GM04503 (cell line): ENCODE measurements at regions not wholly inside any gene's neighbourhood (a gene's known extent, or its start where the extent isn't known, plus 50 kb on each side); places are given as distances from the start of the nearest gene placed in this dataset.
A peak's percentile ranks its signal among the peaks of the same experiment; 100 is the strongest.
"Not testable (repeated sequence)": the region's sequence is repeated elsewhere in the genome, so short reads cannot be mapped to it uniquely, and the experiment has no call there.

Experiments used
- DNase-seq: peaks from one replicate; pipeline ENCODE4 v3.0.0-alpha.2; 2012; ENCODE audit warnings: low read depth

DNA sequence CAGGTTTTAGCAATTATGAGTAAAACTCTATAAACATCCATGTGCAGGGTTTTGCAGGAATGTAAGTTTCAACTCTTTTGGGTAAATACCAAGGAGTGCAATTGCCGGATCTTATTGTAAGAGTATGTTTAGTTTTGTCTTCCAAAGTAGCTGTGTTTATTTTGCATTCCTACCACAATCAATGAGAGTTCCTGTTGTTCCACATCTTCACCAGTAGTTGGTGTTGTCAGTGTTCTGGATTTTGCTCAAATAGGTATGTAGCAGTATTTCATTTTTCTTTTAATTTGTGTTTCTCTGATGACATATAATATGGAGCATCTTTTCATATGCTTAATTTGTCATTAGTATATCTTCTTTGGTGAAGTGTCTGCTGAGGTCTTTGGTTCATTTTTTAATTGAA is 185.1 kb upstream of the GALNT15 start:
- DNase-seq = no peak

- not testable (repeated sequence) for DNase-seq
Measured at GRCh38 chr3:15993660-15994059, 180.8 kb upstream of the GALNT15 start.

DNA sequence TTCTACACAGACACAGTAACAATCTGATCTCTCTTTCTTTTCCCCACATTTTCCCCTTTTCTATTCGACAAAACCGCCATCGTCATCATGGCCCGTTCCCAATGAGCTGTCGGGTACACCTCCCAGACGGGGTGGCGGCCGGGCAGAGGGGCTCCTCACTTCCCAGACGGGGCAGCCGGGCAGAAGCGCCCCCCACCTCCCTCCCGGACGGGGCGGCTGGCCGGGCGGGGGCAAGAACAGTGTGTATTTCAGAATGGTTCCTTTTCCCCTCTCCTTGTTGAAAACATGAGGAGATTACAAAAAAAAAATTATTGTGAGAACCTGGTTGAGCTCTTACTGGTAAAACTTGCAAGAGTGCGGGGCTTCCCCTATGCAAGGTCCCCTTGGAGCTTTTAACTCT is 178.0 kb upstream of the GALNT15 start:
- not testable (repeated sequence) for DNase-seq

DNA sequence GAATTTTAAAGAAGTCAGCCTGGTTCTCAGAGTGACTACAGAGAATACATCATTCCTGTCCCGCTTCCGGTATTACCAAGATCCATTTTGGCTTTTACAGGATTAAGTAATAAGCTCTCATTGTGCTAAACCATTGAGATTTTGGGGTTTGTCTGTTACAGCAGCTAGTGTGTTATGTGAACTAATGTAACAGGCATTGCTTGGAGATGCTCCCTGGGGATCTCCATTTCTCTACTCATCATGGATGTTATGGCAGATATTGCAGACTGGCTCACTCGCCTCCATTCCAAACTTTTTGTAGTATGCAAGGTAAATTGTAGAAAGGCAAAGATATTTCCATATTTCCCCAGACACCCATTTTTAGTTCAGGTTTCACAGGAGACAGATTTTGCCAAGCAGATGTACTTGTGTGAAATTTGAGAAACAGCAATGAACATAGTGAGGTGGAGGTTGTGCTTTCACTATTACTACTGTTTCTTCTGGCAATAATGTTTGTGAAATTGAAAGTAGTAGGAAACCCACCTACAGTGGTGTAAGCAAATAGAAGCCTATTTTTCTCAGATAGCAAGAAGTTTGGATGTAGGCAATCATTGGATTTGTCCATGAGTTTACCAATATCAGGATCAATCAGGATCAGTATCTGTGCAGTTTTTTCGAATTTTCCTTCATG is 177.1 kb upstream of the GALNT15 start:
- no peak for DNase-seq

GRCh38 chr3:15998911-15999310 is 175.6 kb upstream of the GALNT15 start:
- no peak for DNase-seq

DNA sequence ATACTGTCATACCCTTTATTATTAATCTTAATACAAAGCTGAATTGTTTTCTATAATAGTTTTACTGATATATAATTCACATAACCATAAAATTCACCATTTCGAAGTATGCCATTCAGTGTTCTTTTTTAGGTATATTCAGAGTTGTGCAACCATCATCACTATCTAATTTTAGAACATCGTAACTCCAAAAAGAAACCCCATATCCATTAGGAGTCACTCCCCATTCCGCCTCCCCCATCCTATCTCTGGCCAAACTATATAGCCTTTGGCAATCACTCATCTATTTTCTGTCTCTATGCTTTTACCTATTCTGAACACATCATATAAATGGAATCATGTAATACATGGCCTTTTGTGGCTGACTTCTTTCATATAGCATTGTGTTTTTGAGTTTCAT is 169.7 kb upstream of the GALNT15 start:
- DNase-seq = no peak

DNA sequence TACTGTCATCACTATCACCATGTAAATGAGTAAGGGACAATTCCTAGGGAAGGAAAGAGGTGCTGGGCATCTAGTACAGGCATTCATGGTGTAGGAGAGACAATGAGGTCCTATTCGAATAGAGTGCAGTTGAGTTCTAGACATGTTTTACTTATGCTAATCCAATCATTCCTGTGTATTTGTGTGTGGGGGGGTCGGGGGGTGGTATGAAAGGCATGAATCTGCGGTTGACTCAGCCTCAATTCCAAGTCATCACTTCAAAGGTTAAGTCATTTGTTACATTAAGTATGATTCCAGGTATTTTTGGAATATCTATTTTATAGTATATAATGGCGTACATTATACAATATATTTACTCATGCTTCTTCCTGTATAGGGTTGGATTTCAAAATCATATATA is 163.1 kb upstream of the GALNT15 start:
- DNase-seq = no peak

DNA sequence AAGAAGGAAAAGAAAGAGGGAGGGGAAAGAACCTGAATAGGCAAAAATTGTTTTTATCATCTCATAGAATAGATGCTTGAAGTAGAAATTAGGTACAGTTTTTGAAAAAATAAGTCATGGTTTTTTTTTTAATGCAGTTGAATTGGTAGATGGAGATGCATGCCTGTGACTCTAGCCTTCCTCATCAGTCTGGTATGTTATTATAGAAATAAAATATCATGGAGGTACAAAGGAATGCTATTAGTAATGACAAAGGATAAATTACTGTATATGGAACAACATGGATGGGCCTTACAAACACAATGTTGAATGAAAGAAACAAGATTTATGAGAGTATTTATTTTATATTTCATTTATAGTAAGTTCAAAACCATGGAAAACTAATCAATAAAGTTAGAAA is 162.4 kb upstream of the GALNT15 start:
- peak; percentile 20 for DNase-seq

DNA sequence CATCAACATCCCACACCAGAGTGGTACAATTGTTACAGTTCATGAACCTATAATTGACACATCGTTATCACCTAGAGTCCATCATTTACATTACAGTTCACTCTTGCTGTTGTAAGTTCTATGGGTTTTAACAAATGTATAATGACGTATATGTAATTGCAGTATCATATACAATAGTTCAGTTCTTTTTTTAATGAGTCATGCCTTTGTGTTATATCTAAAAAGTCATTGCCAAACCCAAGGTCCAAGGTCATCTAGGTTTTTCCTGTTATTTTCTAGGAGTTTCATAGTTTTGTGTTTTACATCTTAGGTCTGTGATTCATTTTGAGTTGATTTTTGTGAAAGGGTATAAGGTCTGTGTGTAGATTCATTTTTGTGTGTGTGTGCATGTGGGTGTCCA is 160.9 kb upstream of the GALNT15 start:
- DNase-seq = no peak

DNA sequence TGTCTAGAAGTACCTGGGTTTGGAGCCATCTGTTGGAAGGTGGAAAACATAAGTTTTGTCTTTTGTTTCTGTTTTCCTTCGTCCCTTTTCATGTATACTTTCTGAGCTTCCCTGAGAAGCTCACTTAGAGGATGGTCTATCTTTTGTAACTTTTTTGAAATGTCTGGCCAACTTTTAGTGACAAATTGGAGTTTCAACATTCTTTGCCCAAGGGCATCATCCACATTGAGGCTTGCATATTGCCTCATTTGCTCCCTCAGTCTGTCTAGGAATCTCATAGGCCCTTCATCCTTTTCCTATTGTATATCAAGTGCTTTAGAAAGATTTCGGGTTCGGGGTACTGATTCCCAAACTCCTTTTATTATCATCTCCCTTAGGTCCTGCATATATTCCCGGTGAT is 152.7 kb upstream of the GALNT15 start:
- DNase-seq = not testable (repeated sequence)

DNA sequence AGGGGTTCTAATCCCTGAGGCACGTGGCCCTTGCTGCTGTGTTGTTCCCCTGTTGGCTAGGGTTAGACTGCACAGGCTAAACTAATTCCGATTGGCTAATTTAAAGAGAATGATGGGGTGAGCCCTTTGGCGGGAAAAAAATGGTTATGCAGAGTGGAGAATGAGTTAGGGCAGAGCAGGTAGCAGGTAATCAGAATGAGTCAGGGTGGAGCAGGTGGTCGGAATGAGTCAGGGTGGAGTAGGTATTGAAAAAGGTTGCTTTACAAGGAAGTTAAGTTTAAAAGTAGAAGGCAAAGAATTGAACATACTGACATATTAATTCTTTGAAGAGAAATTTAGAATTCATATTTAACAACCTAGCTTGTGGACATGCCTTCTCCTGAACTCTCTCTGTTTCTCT is 150.6 kb upstream of the GALNT15 start:
- DNase-seq = not testable (repeated sequence)

GRCh38 chr3:16024548-16024947 is 149.9 kb upstream of the GALNT15 start:
- no peak for DNase-seq

- DNase-seq = no peak
Measured at GRCh38 chr3:16026753-16027152, 147.7 kb upstream of the GALNT15 start.

GRCh38 chr3:16028604-16029003 is 145.9 kb upstream of the GALNT15 start:
- no peak for DNase-seq

DNA sequence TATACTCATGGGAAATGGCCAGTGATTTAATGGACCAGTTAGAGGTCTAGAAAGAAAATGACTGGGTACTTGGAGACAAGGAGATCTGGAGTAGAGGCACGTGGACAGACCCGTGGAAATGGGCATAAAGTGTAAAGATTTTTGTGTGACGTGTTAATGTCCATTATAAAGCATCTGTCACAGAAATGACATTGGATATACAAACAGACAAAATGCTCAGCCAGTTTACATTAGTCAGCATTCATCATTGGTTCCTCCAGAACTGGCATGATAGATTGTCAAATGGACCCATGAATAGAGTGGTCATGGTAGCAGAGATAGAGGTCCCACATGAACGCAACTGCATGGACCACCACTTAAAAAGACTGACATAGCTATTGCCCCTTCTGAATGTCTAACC is 144.1 kb upstream of the GALNT15 start:
- no peak for DNase-seq

DNA sequence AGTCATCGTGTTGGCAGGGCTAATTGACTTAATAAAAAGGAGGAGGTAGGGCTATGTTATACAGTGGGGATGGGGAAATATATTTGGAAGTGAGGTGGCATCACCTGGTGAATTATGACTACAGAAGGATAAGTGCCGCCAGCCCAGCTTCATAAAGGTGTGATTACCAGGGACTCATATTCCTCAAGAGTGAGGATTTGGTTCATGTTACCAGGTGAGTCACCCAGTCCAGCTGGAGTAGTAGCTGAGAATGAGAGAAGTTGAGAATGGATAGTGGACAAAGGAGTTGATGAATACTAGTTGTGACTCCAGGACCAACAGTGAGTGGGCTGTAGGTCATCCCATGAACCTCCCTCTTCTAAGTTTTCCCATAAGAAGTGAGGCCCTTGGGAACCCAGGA is 143.0 kb upstream of the GALNT15 start:
- DNase-seq = no peak

DNA sequence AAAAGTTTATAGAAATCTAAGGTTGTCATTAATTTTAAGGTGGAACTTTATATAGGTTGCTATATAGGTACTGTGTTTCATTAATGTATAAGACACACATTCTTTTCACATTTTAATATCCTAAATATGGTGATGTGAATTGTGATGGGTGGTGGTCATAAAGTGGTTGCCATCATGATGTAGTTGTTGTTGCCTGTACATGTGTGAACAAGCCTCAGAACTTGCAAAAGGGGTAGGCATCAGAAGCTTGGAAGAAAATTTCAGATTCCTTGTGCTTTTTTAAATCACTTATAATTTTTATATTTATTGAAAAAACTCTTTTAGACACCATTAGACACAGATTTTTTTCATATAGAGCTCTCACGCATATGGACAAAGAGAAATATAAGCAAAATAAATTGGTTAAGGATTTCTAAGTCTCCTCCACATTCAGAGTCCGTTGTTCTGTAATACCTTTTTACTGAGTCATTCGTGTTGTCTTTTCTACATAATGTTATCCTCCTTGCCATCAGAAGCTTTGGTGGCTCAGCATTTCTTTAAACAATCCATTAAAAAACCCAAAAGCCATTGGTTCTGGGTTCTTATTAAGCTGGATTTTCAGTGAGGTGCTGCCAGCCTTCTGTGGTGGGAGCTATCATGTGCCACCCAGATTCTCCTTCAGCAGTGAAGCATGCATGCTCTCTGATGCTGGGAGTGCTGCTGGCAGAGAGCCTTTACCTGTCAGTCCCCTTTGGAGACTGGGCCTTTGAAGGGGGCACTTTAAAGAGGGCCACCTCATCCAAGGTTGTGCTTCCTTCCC is 140.4 kb upstream of the GALNT15 start:
- no peak for DNase-seq

GRCh38 chr3:16040991-16041390 is 133.5 kb upstream of the GALNT15 start:
- DNase-seq = no peak

DNA sequence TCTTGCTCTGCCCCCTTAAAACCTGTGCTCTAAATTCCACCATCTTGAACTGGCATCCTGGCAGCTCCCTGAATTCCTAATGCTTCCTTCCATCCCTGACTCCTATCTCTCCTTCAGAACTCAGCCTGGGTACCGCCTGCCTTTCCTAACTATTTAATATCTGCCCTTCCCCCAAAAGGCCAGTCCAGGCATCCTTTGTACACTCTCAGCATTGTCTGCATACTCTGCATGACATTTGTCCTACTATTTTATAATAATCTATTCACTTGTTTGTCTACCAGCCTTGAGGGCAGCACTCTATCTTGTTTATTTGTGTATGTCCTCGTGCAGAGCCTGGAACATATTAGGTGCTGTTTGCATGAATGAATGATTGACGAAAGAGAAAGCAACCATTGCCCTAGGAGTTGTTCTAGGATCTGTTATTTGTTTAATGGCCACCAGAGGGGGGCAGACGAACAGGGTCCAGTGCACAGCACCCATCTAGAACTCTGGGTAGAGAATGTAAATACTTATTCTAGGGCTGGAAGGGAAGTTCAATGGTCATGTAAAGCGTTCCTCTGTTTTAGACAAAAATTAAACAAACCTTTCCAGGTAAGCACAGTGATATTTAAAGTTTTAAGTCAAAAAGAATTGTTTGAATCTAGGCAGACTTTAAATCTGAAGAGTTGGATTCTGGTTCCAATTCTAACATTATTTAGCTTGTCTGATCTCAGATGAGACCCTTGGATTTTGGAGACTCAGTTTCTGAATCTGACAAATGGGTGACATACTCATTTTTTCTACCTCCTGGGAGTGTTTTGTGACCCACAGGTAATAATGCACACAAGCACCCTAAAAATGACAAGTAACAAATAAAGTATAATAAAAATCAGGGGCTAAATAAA is 125.8 kb upstream of the GALNT15 start:
- DNase-seq = no peak

DNA sequence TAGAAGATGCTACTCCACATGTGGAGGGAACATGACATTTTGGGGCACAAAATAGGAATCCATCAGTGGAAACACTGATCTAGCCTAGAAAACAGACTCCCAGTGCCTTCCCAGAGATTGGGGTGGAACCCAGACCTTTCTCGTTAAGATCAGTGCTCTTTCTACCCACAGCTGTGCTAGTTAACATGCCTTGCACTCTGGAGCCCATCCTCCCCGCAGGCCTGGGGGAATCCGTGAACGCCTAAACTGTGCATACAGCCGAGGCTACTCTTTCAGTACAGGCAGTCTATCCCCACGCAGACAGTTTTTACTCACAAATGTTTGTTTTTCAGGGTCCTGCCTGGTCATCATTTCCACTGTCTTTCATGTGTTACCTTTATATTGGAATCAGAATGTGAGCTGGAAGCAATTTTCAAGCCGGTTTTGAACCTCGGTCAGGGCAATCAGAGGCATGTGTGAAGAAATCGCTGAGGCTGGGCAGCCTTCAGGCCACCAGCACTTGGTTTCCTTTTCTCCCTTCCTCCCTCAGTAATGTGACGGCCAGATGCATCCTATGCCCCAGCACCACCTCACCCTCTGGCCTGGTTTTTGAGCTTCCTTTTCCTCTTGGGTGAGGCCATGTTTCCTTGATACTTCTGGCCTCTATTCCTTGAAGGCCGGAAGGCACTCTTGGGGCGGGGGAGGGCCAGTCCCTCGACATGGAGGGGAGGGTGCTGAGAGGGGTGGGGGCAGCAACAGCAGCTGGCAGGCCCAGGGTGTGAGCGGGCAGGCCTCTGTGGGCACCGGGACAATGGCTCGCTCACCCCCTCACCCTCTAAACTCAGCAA is 123.6 kb upstream of the GALNT15 start:
- no peak for DNase-seq

DNA sequence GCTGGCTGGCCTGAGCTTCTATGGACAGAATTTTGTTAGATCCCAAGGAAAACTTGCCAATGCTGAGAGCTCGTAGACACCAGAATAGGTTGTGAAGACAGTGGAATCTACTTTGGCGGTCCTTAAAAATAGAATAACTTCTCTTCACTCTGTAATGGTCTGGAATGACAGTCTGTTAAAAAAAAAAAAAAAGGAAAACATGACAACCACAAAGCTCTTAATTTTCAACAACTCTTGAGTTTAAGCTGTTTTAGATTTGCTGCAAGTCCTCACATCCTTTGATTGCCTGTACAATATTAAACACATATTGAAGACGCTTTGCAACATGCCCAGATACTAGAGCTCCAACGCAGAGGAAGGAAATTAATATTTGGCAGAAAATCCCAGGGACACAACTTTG is 122.8 kb upstream of the GALNT15 start:
- DNase-seq = no peak

GRCh38 chr3:16052964-16053363 is 121.5 kb upstream of the GALNT15 start:
- DNase-seq = no peak
